ENCODE measurements at regions not wholly inside any gene's neighbourhood (a gene's known extent, or its start where the extent isn't known, plus 50 kb on each side); places are given as distances from the start of the nearest gene placed in this dataset.

DNA sequence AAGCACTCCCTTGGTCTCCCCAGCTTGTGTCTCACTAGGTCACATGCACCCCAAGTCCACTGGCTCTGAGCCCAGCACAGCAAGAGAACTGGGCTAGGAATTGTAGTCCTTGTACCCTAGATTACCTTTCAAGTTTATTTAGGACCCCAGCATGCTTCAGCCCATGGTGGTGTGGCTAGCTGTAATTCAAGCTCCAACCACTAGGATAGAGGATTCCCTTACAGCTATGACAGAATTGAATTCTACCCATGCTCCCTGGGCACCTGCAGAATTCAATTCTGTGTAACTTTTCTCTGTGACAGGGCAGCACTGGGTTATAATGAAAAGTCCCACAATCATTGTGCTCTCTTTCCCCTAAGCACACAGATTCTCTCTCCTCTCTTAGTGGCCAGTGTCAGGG is 253.8 kb upstream of the DMD start:
- no peak for DNase-seq

DNA sequence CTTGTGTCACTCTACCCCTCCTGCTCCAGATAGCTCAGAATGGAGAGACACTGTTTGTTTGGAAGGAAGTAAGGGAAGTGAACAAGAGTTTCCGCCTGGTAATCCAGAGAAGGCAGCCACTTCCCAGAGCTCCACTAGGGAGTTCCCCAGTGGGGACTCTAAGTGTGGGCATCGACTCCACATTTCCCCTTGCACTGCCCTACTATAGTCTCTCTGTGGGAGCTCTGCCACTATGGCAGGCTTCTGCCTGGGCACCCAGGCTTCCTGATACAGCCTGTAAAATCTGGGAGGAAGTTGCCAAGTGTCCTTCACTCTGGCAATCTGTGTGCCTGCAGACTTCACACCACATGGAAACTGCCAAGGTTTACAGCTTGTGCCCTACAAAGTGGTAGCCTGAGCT is 245.8 kb upstream of the DMD start:
- no peak for DNase-seq

GRCh38 chrX:33447285-33447684 is 235.9 kb upstream of the DMD start:
- no peak for DNase-seq

GRCh38 chrX:33434256-33435092 is 223.1 kb upstream of the DMD start:
- peak; percentile 3 for DNase-seq

GRCh38 chrX:33416273-33416805 is 205.0 kb upstream of the DMD start:
- DNase-seq = no peak

DNA sequence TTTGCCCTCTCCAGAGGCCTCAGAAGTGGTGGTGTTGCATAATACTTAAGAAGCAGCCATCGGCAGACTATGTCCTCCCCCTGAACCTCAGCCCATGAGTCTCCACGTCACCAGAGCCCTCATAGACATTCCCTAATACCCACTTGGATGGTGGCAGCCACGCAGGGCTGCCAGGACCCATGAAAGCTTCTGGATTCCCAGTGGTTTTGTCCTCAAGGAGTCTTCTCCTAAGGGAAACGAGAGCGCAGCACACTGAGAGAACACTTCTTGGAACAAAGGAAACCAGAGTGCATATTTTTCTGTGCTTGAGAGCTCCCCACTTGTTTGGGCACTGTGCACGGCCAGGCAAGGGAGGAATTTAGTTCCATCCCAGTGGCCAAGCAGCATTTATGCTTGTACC is 204.1 kb upstream of the DMD start:
- DNase-seq = no peak

DNA sequence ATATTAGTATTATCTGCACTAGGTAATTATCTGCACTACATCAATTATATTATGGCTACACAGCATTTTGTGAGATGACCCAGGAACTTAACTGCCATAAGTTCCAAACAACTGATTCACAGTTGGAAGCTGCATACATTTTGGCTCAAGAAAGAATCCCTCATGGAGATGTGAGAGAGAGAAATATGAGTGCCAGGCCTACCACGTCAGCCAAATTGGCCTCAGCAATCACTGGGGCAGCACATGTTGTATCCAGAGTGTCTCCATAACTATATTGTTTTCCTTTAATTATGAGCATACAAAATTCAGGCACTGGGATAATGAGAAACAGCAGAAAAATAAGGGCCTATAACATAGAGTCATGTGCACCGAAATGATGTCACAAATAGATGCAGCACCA is 174.2 kb upstream of the DMD start:
- no peak for DNase-seq

DNA sequence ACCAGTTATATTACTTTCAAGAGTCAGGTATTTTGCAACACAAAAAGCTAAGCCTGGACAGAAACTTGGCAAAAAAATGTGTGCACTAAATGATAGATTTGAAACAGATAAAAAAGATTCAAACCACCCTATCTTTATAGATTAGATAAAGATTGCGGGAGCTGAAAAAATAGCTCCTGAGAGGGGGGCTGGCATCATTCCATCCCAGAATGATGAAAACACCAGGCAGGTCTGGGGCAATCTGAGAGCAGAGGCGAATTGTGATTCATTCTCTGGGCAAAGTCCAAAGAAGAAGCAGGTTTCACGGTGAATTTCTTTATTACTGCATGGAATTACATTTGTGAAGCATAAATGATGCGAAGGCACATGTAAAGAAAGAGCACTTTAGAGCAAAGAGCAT is 168.5 kb upstream of the DMD start:
- no peak for DNase-seq

GRCh38 chrX:33357606-33358005 is 146.3 kb upstream of the DMD start:
- no peak for DNase-seq

GRCh38 chrX:33339219-33339618 is 127.9 kb upstream of the DMD start:
- no peak for DNase-seq

DNA sequence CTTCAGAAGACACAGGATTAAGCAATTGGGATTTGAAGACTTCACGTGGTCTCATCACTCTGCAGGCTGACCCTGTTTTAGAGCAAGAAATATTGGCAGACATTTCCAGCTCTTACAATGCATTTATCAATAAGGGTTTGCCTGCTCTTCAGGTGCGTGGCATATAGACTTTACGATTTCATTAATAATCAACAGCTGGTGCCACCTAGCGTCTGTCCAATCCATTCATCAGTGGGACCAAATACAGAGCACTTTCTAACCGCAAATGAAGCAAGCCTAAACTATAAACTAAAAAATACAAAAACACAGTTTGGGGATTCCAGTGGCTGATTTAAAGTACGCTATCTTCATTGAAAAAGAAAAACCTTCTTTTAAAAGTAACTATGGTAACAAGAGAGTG is 125.4 kb upstream of the DMD start:
- DNase-seq = peak; percentile 5

DNA sequence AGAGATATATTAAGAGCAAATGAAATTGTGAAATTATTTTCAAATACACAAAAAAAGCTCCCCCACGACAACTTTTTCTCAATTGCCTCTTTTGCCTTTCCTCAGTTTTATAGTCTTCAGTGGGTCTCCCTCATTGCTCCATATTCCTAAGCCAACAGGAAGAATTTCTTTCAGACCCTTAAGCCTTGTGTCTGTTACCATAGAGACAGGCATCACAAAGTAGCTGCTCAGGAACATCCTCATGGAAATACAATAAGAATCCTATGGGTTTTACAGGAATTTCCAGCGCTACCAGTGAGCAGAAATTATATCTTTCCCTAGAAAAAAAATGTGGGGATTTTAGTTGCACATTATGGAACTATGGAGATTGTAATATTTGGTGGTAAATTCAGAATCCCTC is 121.9 kb upstream of the DMD start:
- DNase-seq = no peak

DNA sequence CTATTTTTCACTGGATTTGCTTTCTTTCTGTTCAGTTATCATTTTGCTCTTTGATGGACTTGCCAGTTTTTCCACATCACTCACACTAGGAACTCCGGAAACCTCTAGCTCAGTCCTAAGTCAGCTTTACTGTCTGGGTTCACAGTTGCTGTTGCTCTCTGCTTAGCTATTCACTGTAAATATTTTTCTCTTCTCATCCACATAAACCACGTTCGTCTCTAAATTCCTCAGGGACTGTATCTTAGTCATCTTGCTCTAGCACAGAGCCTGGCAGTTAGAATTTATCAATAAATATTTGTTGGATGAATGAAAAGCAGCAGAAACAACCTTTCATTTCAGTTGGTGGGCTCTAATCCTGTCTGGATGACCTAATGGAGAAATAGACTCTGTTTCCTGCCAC is 119.4 kb upstream of the DMD start:
- DNase-seq = no peak

GRCh38 chrX:33324099-33324498 is 112.8 kb upstream of the DMD start:
- no peak for DNase-seq

DNA sequence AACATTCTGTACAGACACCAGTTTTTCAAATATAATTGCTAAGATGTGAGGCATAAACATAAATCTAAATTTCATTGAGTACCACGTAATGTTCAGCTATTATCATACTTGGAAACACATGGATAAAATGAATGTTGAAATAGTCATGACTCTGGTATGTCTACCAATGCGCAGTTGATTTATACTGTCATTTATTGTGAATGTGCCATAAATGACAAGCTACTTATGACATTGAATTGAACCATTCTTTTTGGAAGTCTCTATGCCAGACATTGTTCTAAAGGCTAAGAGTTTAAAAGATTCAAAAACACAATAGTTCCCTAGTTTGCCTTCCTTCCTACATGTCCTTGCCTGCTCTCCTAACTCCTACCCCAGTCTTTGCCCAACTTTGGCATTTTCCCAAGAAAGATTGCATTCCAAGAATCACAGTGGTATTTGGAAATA is 96.6 kb upstream of the DMD start:
- no peak for DNase-seq

- no peak for DNase-seq
Observed at GRCh38 chrX:33298622-33299021, 87.3 kb upstream of the DMD start.

GRCh38 chrX:33285550-33285949 is 74.2 kb upstream of the DMD start:
- no peak for DNase-seq

- DNase-seq = no peak
Observed at GRCh38 chrX:33277046-33277445, 65.7 kb upstream of the DMD start.

- no peak for DNase-seq
Observed at GRCh38 chrX:33273535-33273934, 62.2 kb upstream of the DMD start.

- DNase-seq = no peak
Observed at GRCh38 chrX:33272986-33273385, 61.6 kb upstream of the DMD start.

All from NCI-H1105 (cell line).